ENCODE measurements at regions not wholly inside any gene's neighbourhood (a gene's known extent, or its start where the extent isn't known, plus 50 kb on each side); places are given as distances from the start of the nearest gene placed in this dataset.
"Not testable (repeated sequence)": the region's sequence is repeated elsewhere in the genome, so short reads cannot be mapped to it uniquely, and the experiment has no call there.

GRCh38 chr10:65416094-65416493 is 1509.7 kb upstream of the LRRTM3 start:
- no peak for DNase-seq (ENCODE audit: low spot score)
- TF ChIP-seq CTCF (IDR thresholded peaks at IDR 0.05): no peak
- Mint-ChIP-seq H3K36me3 (ENCODE audit: low read depth) (no peaks in the 10 kb centered on the region), H3K4me3 (ENCODE audit: unreplicated experiment) (no peak overlapping the region), H3K9me3 (ENCODE audit: low read depth) (peaks cover 17% of the 10 kb centered on the region), H3K27ac (ENCODE audit: unreplicated experiment) (peak overlapping the region; percentile 52), H3K4me1 (ENCODE audit: low read depth) (peaks cover 31% of the 10 kb centered on the region), H3K27me3 (ENCODE audit: low read depth) (no peaks in the 10 kb centered on the region)

GRCh38 chr10:65419629-65420028 is 1506.2 kb upstream of the LRRTM3 start:
- peak overlapping the region; percentile 76 for H3K27ac Mint-ChIP-seq (ENCODE audit: unreplicated experiment)
- no peak overlapping the region for H3K4me3 Mint-ChIP-seq (ENCODE audit: unreplicated experiment)
- H3K36me3 Mint-ChIP-seq (ENCODE audit: low read depth): no peaks in the 10 kb centered on the region
- peaks cover 42% of the 10 kb centered on the region for H3K4me1 Mint-ChIP-seq (ENCODE audit: low read depth)
- H3K27me3 Mint-ChIP-seq (ENCODE audit: low read depth): no peaks in the 10 kb centered on the region
- no peak for TF ChIP-seq CTCF (IDR thresholded peaks at IDR 0.05)
- H3K9me3 Mint-ChIP-seq (ENCODE audit: low read depth): peaks cover 10% of the 10 kb centered on the region
- no peak for DNase-seq (ENCODE audit: low spot score)

- no peaks in the 10 kb centered on the region for H3K27me3 Mint-ChIP-seq (ENCODE audit: low read depth)
- H3K4me1 Mint-ChIP-seq (ENCODE audit: low read depth): peaks cover 29% of the 10 kb centered on the region
- H3K27ac Mint-ChIP-seq (ENCODE audit: unreplicated experiment): no peak overlapping the region
- no peak for DNase-seq (ENCODE audit: low spot score)
- TF ChIP-seq CTCF (IDR thresholded peaks at IDR 0.05): no peak
- H3K4me3 Mint-ChIP-seq (ENCODE audit: unreplicated experiment): no peak overlapping the region
- H3K9me3 Mint-ChIP-seq (ENCODE audit: low read depth): no peaks in the 10 kb centered on the region
- H3K36me3 Mint-ChIP-seq (ENCODE audit: low read depth): no peaks in the 10 kb centered on the region
These were observed 1502.8 kb upstream of the LRRTM3 start for GRCh38 chr10:65423043-65423442.

GRCh38 chr10:65429381-65429780 is 1496.5 kb upstream of the LRRTM3 start:
- H3K4me1 Mint-ChIP-seq (ENCODE audit: low read depth); H3K9me3 Mint-ChIP-seq (ENCODE audit: low read depth); H3K4me3 Mint-ChIP-seq (ENCODE audit: unreplicated experiment); H3K36me3 Mint-ChIP-seq (ENCODE audit: low read depth); H3K27me3 Mint-ChIP-seq (ENCODE audit: low read depth); H3K27ac Mint-ChIP-seq (ENCODE audit: unreplicated experiment): not testable (repeated sequence)
- peak; percentile 72 for DNase-seq (ENCODE audit: low spot score)

- DNase-seq (ENCODE audit: low spot score): no peak
- H3K4me3 Mint-ChIP-seq (ENCODE audit: unreplicated experiment): no peak overlapping the region
- no peaks in the 10 kb centered on the region for H3K27me3 Mint-ChIP-seq (ENCODE audit: low read depth)
- no peaks in the 10 kb centered on the region for H3K36me3 Mint-ChIP-seq (ENCODE audit: low read depth)
- no peaks in the 10 kb centered on the region for H3K4me1 Mint-ChIP-seq (ENCODE audit: low read depth)
- TF ChIP-seq CTCF (IDR thresholded peaks at IDR 0.05): no peak
- peaks cover 3% of the 10 kb centered on the region for H3K9me3 Mint-ChIP-seq (ENCODE audit: low read depth)
- H3K27ac Mint-ChIP-seq (ENCODE audit: unreplicated experiment): no peak overlapping the region
These were observed 1494.9 kb upstream of the LRRTM3 start for GRCh38 chr10:65430979-65431378.

- Mint-ChIP-seq H3K36me3 (ENCODE audit: low read depth) (peaks cover 2% of the 10 kb centered on the region), H3K4me1 (ENCODE audit: low read depth) (no peaks in the 10 kb centered on the region), H3K4me3 (ENCODE audit: unreplicated experiment) (no peak overlapping the region), H3K27me3 (ENCODE audit: low read depth) (no peaks in the 10 kb centered on the region), H3K9me3 (ENCODE audit: low read depth) (peaks cover 8% of the 10 kb centered on the region), H3K27ac (ENCODE audit: unreplicated experiment) (no peak overlapping the region)
- DNase-seq (ENCODE audit: low spot score): no peak
- TF ChIP-seq CTCF (IDR thresholded peaks at IDR 0.05): no peak
These were observed 1454.8 kb upstream of the LRRTM3 start for GRCh38 chr10:65470986-65471385.
